Endothelial cell of umbilical vein (primary cell): ENCODE measurements at regions not wholly inside any gene's neighbourhood (a gene's known extent, or its start where the extent isn't known, plus 50 kb on each side); places are given as distances from the start of the nearest gene placed in this dataset.

Source experiments
- BruUV-seq: library from RNA; stranded (reverse); fragments of 400-500 nt; replicated peaks from 2 replicates; lab custom pipeline; 2021; lab: Mats Ljungman, UMichigan
- CTCF ChIA-PET: fragments of 300-600, 350-600 bp; sonication (Branson Sonifier 250); formaldehyde crosslinking; loops from one replicate; lab custom pipeline; 2021; ENCODE audit warnings: antibody characterized with exemption, inconsistent platforms; lab: Charles Lee
- POLR2A ChIA-PET: fragments of 300-600, 350-600 bp; sonication (Branson Sonifier 250); formaldehyde crosslinking; loops from one replicate; lab custom pipeline; 2021; ENCODE audit warnings: antibody characterized with exemption, inconsistent platforms; lab: Charles Lee
- DNase-seq: peaks from one replicate; pipeline ENCODE4 v3.0.0-alpha.2; 2011; ENCODE audit warnings: low read depth, low spot score
- FAIRE-seq: peaks from 2 replicates; lab custom pipeline; 2011; peaks lifted over from hg19 to GRCh38; lab: Jason Lieb, UNC
- H2AFZ ChIP-seq: 2 replicates; pipeline ENCODE4 v1.6.0; 2012; ENCODE audit warnings: low read depth, low read length, control low read depth, inconsistent platforms
- H3K27ac ChIP-seq: 2 replicates; pipeline ENCODE4 v1.5.1; 2011; ENCODE audit warnings: low read depth, mild to moderate bottlenecking, control low read depth, low read length, moderate library complexity; ENCODE audit not compliant: insufficient read depth
- H3K27me3 ChIP-seq, 2 experiments: 2 replicates each; pipeline versions ENCODE4 v1.6.0 to v1.6.1; 2011; ENCODE audit warnings: low read length in 2 of 2, mixed read lengths in 1 of 2; ENCODE audit not compliant: control insufficient read depth in 2 of 2, insufficient read depth in 2 of 2
- H3K36me3 ChIP-seq, 2 experiments: 2 replicates in 1 of 2; 3 replicates in 1 of 2; pipeline ENCODE4 v1.5.1; 2011; ENCODE audit warnings: low read length in 2 of 2, mild to moderate bottlenecking in 1 of 2, moderate library complexity in 1 of 2; ENCODE audit not compliant: control insufficient read depth in 2 of 2, insufficient read depth in 2 of 2; ENCODE audit errors: extremely low read depth in 1 of 2
- H3K4me1 ChIP-seq: 3 replicates; pipeline ENCODE4 v1.5.1; 2011; ENCODE audit warnings: mild to moderate bottlenecking, low read length; ENCODE audit not compliant: control insufficient read depth, insufficient read depth; ENCODE audit errors: extremely low read depth
- H3K4me2 ChIP-seq: 2 replicates; pipeline ENCODE4 v1.6.1; 2011; ENCODE audit warnings: low read length, control low read depth, mixed read lengths; ENCODE audit not compliant: insufficient read depth
- H3K4me3 ChIP-seq, 3 experiments: fragments of 200-600 bp in 1 of 3; sonication (generic), shearing (Covaris generic) in 1 of 3; replicated peaks in 1 of 3; 2 replicates each; pipeline ENCODE4 v1.5.1; 2011 to 2016; ENCODE audit warnings: control low read depth in 3 of 3, low read length in 3 of 3, mild to moderate bottlenecking in 2 of 3, inconsistent platforms in 1 of 3, low read depth in 1 of 3, moderate library complexity in 1 of 3; ENCODE audit not compliant: insufficient read depth in 1 of 3
- H3K79me2 ChIP-seq: 2 replicates; pipeline ENCODE4 v1.6.0; 2012; ENCODE audit warnings: low read length, inconsistent platforms; ENCODE audit not compliant: control insufficient read depth, insufficient read depth
- H3K9ac ChIP-seq: replicated peaks from 2 replicates; pipeline ENCODE3; 2011; ENCODE audit warnings: low read length, control low read depth; ENCODE audit not compliant: insufficient read depth; ENCODE audit errors: extremely low read depth
- H3K9me1 ChIP-seq: replicated peaks from 3 replicates; pipeline ENCODE4 v1.6.0; 2011; ENCODE audit warnings: mild to moderate bottlenecking, low read length; ENCODE audit not compliant: control insufficient read depth, insufficient read depth; ENCODE audit errors: extremely low read depth
- H3K9me3 ChIP-seq: replicated peaks from 2 replicates; pipeline ENCODE4 v1.5.1; 2012; ENCODE audit warnings: low read length, inconsistent platforms; ENCODE audit not compliant: control insufficient read depth, insufficient read depth
- H4K20me1 ChIP-seq: replicated peaks from 2 replicates; pipeline ENCODE3; 2011; ENCODE audit warnings: mild to moderate bottlenecking, low read length; ENCODE audit not compliant: control insufficient read depth, insufficient read depth; ENCODE audit errors: extremely low read depth
- MYC ChIP-seq: IDR thresholded peaks from one replicate; pipeline ENCODE4 v1.6.1; 2011; ENCODE audit warnings: mild to moderate bottlenecking, low read depth, low read length
- POLR2AphosphoS5 ChIP-seq: IDR thresholded peaks from 2 replicates; pipeline ENCODE4 v1.6.1; 2012; ENCODE audit warnings: low read depth, mild to moderate bottlenecking, control low read depth, low read length, moderate library complexity; ENCODE audit not compliant: insufficient read depth
- dilution Hi-C: fragments of 300-500 bp; cut with MboI; formaldehyde crosslinking; loops from one replicate; pipeline ENCODE4 v1.15.0; 2019; ENCODE audit warnings: low sequenced_read_pairs; ENCODE audit not compliant: extremely low pct_ligation_motif_present
- intact Hi-C: fragments of 100-400 bp; cut with micrococcal nuclease; formaldehyde crosslinking; loops from one replicate; pipeline ENCODE4 v1.10.0; 2022

DNA sequence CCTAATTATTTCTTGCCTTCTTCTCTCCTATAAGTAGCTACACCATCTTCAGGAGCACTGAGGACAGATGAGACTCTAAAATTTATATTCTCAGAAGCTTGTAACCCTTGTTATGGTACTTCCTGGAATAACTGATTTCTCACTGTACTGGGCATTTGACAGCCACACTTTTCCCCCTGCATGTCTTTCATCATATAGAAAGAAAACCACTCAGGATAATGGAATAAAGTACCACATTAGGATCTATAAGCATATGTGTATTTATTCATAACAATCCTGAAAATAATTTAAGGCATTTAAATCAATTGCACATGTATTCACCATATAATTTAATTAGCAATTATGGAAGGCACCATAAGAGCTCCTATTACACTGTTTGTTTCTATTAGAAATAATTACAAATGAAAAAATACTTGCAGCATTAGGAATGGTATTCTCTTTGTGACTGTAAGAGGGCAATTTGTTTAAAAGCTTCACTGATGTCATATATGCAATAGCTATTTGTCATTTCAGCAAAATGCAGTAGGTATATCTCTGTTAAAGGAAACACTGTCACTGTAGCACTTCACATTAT, 216.9 kb upstream of the FSHR start:
- Histone ChIP-seq H2AFZ (no peak overlapping the region), H3K36me3 (no peaks in the 10 kb centered on the region), H3K27me3 (no peaks in the 10 kb centered on the region), H3K9me3 (no peaks in the 10 kb centered on the region), H3K79me2 (no peaks in the 10 kb centered on the region), H3K4me1 (no peaks in the 10 kb centered on the region), H3K9ac (no peak overlapping the region), H3K27ac (no peak overlapping the region), H3K4me3 (no peak overlapping the region), H3K9me1 (no peaks in the 10 kb centered on the region), H3K4me2 (no peak overlapping the region), H4K20me1 (no peaks in the 10 kb centered on the region)
- dilution Hi-C loops (no loop called here), intact Hi-C loops (no loop called here)
- DNase-seq (no peak), FAIRE-seq (no peak)
- no TSS peak for BruUV-seq
- no peak for TF ChIP-seq MYC
- TF ChIP-seq POLR2AphosphoS5, result no peak
- POLR2A ChIA-PET, result no interaction called here
- CTCF ChIA-PET, result no interaction called here

DNA sequence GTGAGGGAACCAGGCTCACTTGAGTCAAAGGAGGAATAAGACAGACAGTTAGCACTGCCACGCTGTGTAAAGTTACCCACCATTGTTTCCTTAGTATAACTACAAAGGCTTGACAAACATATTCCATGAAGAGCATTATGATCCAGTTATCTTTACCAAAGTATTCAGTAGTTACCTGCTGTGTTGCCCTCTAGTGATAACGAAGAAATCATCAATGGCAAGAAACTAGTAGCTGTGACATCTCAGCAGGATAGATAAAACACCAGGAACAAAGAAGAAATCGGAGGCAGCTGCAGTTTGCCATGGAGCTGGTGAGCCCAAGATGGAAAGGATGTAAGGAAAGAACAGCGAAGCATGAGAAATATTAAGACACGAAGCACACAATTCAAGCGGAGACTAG, 215.3 kb upstream of the FSHR start:
- Histone ChIP-seq H3K36me3 (no peaks in the 10 kb centered on the region), H3K79me2 (no peaks in the 10 kb centered on the region), H3K27me3 (no peaks in the 10 kb centered on the region), H3K27ac (no peak overlapping the region), H3K4me1 (no peaks in the 10 kb centered on the region), H4K20me1 (no peaks in the 10 kb centered on the region), H3K4me3 (no peak overlapping the region), H2AFZ (no peak overlapping the region), H3K4me2 (no peak overlapping the region), H3K9me3 (no peaks in the 10 kb centered on the region), H3K9me1 (no peaks in the 10 kb centered on the region), H3K9ac (no peak overlapping the region)
- BruUV-seq, result no TSS peak
- TF ChIP-seq POLR2AphosphoS5, result no peak
- DNase-seq, result no peak
- CTCF ChIA-PET, result no interaction called here
- POLR2A ChIA-PET, result no interaction called here
- dilution Hi-C loops, result no loop called here
- no peak for FAIRE-seq
- intact Hi-C loops, result no loop called here
